Stimulated activated CD8-positive, alpha-beta memory T cell treated with anti-CD3 and anti-CD28 coated beads, Interleukin-7, amount 100 ng/mL, for 4 hours (primary cell): ENCODE measurements at regions not wholly inside any gene's neighbourhood (a gene's known extent, or its start where the extent isn't known, plus 50 kb on each side); places are given as distances from the start of the nearest gene placed in this dataset.
"Not testable (repeated sequence)": the region's sequence is repeated elsewhere in the genome, so short reads cannot be mapped to it uniquely, and the experiment has no call there.

Experiments
- DNase-seq, 2 donors: peaks; one replicate each; pipeline ENCODE4 v3.0.0-alpha.2; 2020; ENCODE audit warnings: low read depth in 2 of 2

- no peak for DNase-seq
Measured at GRCh38 chr14:86404989-86405649, 875.2 kb downstream of the FLRT2 start.

GRCh38 chr14:86404425-86404824, 874.5 kb downstream of the FLRT2 start:
- DNase-seq, result no peak

GRCh38 chr14:86402545-86402944, 872.6 kb downstream of the FLRT2 start:
- no peak for DNase-seq

GRCh38 chr14:86391085-86391484, 861.1 kb downstream of the FLRT2 start:
- no peak for DNase-seq

- no peak for DNase-seq
Measured at GRCh38 chr14:86388216-86388615, 858.3 kb downstream of the FLRT2 start.

GRCh38 chr14:86373886-86374285, 843.9 kb downstream of the FLRT2 start:
- no peak for DNase-seq

GRCh38 chr14:86372402-86372801, 842.5 kb downstream of the FLRT2 start:
- DNase-seq, result no peak

- DNase-seq, result no peak
Measured at GRCh38 chr14:86364634-86365033, 834.7 kb downstream of the FLRT2 start.

GRCh38 chr14:86363576-86363975, 833.6 kb downstream of the FLRT2 start:
- DNase-seq, result no peak

- no peak for DNase-seq
Measured at GRCh38 chr14:86363047-86363446, 833.1 kb downstream of the FLRT2 start.

- DNase-seq, result no peak
Measured at GRCh38 chr14:86357876-86358275, 827.9 kb downstream of the FLRT2 start.

GRCh38 chr14:86357119-86357518, 827.2 kb downstream of the FLRT2 start:
- no peak for DNase-seq

- DNase-seq, result no peak
Measured at GRCh38 chr14:86346818-86347384, 817.0 kb downstream of the FLRT2 start.

- DNase-seq, result no peak
Measured at GRCh38 chr14:86334355-86334754, 804.4 kb downstream of the FLRT2 start.

GRCh38 chr14:86333493-86333892, 803.5 kb downstream of the FLRT2 start:
- DNase-seq, result no peak

GRCh38 chr14:86331341-86331740, 801.4 kb downstream of the FLRT2 start:
- DNase-seq, result no peak

- DNase-seq, result no peak
Measured at GRCh38 chr14:86321151-86321550, 791.2 kb downstream of the FLRT2 start.

- DNase-seq, result not testable (repeated sequence)
Measured at GRCh38 chr14:86312154-86312665, 782.3 kb downstream of the FLRT2 start.

GRCh38 chr14:86311151-86311550, 781.2 kb downstream of the FLRT2 start:
- DNase-seq, result no peak

GRCh38 chr14:86310611-86311010, 780.7 kb downstream of the FLRT2 start:
- no peak for DNase-seq

GRCh38 chr14:86310148-86310547, 780.2 kb downstream of the FLRT2 start:
- DNase-seq, result no peak

GRCh38 chr14:86305058-86305457, 775.1 kb downstream of the FLRT2 start:
- no peak for DNase-seq

- DNase-seq, result no peak
Measured at GRCh38 chr14:86299994-86300393, 770.0 kb downstream of the FLRT2 start.

- DNase-seq, result no peak
Measured at GRCh38 chr14:86296173-86296572, 766.2 kb downstream of the FLRT2 start.
